GM12878 (cell line): ENCODE measurements at regions not wholly inside any gene's neighbourhood (a gene's known extent, or its start where the extent isn't known, plus 50 kb on each side); places are given as distances from the start of the nearest gene placed in this dataset.

ENCODE experiments used
- ATAC-seq: fragments of 200-7000 bp; cut with Tn5 transposase; 3 replicates; pipeline ENCODE4 v1.9.1; 2020; ENCODE audit warnings: mild to moderate bottlenecking, moderate library complexity
- BruUV-seq: library from RNA; stranded (reverse); fragments of 400-500 nt; replicated peaks from 2 replicates; lab custom pipeline; 2021; lab: Mats Ljungman, UMichigan
- CTCF ChIA-PET: fragments of 300-600 bp; sonication (Branson Sonifier 250); formaldehyde crosslinking; extraction: SDS; loops from one replicate; lab custom pipeline; 2021; ENCODE audit warnings: inconsistent platforms; lab: Yijun Ruan, JAX
- POLR2A ChIA-PET: fragments of 350-600 bp; formaldehyde crosslinking; extraction: SDS; loops from one replicate; lab custom pipeline; 2021; ENCODE audit warnings: inconsistent platforms; lab: Charles Lee
- RAD21 ChIA-PET: fragments of 300-600 bp; sonication (Branson Sonifier 250); formaldehyde crosslinking; loops from one replicate; lab custom pipeline; 2023; ENCODE audit warnings: antibody characterized with exemption; ENCODE audit not compliant: unreplicated experiment; lab: Charles Lee
- SMC1A ChIA-PET: fragments of 300-600 bp; sonication (Branson Sonifier 250); formaldehyde crosslinking; loops from one replicate; lab custom pipeline; 2023; ENCODE audit not compliant: unreplicated experiment, uncharacterized antibody; lab: Charles Lee
- DNase-seq: peaks from one replicate; pipeline ENCODE4 v3.0.0-alpha.2; 2011; ENCODE audit warnings: low read depth, low spot score
- FAIRE-seq: peaks from 3 replicates; lab custom pipeline; 2011; peaks lifted over from hg19 to GRCh38; lab: Jason Lieb, UNC
- H2AFZ ChIP-seq: 2 replicates; pipeline ENCODE4 v1.6.0; 2011; ENCODE audit warnings: low read depth, low read length, control low read depth; ENCODE audit not compliant: control insufficient read depth
- H3K27ac ChIP-seq: 2 replicates; pipeline ENCODE4 v1.5.1; 2011; ENCODE audit warnings: control low read depth; ENCODE audit not compliant: control insufficient read depth, insufficient read depth
- H3K27me3 ChIP-seq, 2 experiments: replicated peaks in 1 of 2; 2 replicates each; pipeline versions ENCODE4 v1.6.0 to v1.6.1; 2011; ENCODE audit warnings: low read length in 1 of 2; ENCODE audit not compliant: control insufficient read depth in 2 of 2, insufficient read depth in 2 of 2
- H3K36me3 ChIP-seq, 2 experiments: 2 replicates each; pipeline ENCODE4 v1.5.1; 2011; ENCODE audit warnings: low read length in 1 of 2; ENCODE audit not compliant: control insufficient read depth in 2 of 2, insufficient read depth in 2 of 2
- H3K4me1 ChIP-seq: 2 replicates; pipeline ENCODE4 v1.6.1; 2011; ENCODE audit warnings: mild to moderate bottlenecking, low read length, moderate library complexity, mixed read lengths; ENCODE audit not compliant: control insufficient read depth, insufficient read depth
- H3K4me2 ChIP-seq: 2 replicates; pipeline ENCODE4 v1.6.0; 2011; ENCODE audit warnings: control low read depth; ENCODE audit not compliant: control insufficient read depth, insufficient read depth
- H3K4me3 ChIP-seq: fragments of 200-600 bp; sonication (generic); 2 replicates; pipeline ENCODE4 v1.5.1; 2016
- H3K79me2 ChIP-seq: 2 replicates; pipeline ENCODE4 v1.6.0; 2011; ENCODE audit warnings: low read length; ENCODE audit not compliant: control insufficient read depth, insufficient read depth
- H3K9ac ChIP-seq: 2 replicates; pipeline ENCODE4 v1.8.0; 2011; ENCODE audit warnings: low read length, control low read depth, mixed read lengths; ENCODE audit not compliant: control insufficient read depth, insufficient read depth
- H3K9me3 ChIP-seq: replicated peaks from 3 replicates; pipeline ENCODE4 v1.5.1; 2011; ENCODE audit warnings: mild to moderate bottlenecking, low read length; ENCODE audit not compliant: control insufficient read depth, insufficient read depth
- H4K20me1 ChIP-seq: 2 replicates; pipeline ENCODE4 v1.6.0; 2011; ENCODE audit not compliant: control insufficient read depth, insufficient read depth
- CREB1 ChIP-seq: IDR thresholded peaks from 2 replicates; pipeline ENCODE4 v1.6.1; 2012; ENCODE audit warnings: low read depth, mild to moderate bottlenecking, inconsistent platforms
- CTCF ChIP-seq, 3 experiments: IDR thresholded peaks in 2 of 3; conservative IDR thresholded peaks in 1 of 3; 2 replicates each; pipeline ENCODE4 v1.5.1; 2011; ENCODE audit warnings: low read depth in 3 of 3, low read length in 3 of 3, mild to moderate bottlenecking in 3 of 3, control low read depth in 2 of 3, moderate library complexity in 2 of 3, inconsistent platforms in 1 of 3, mixed read lengths in 1 of 3; ENCODE audit not compliant: control insufficient read depth in 2 of 3, insufficient read depth in 1 of 3; ENCODE audit errors: extremely low read depth in 1 of 3
- MEF2B ChIP-seq: fragments of 450-650 bp; IDR thresholded peaks from 2 replicates; pipeline ENCODE4 v1.6.1; 2018; ENCODE audit warnings: mild to moderate bottlenecking, moderate library complexity; ENCODE audit not compliant: partially characterized antibody, poor library complexity, severe bottlenecking
- MLLT1 ChIP-seq: fragments of 450-650 bp; IDR thresholded peaks from 2 replicates; pipeline ENCODE4 v1.6.1; 2016; ENCODE audit warnings: mild to moderate bottlenecking
- NR2C2 ChIP-seq: IDR thresholded peaks from 2 replicates; pipeline ENCODE4 v1.6.1; 2011; ENCODE audit warnings: borderline replicate concordance, low read depth; ENCODE audit not compliant: control insufficient read depth, insufficient read length
- RAD51 ChIP-seq: fragments of 450-650 bp; IDR thresholded peaks from 2 replicates; pipeline ENCODE4 v1.6.1; 2016; ENCODE audit warnings: moderate library complexity, mild to moderate bottlenecking, inconsistent platforms
- SIX5 ChIP-seq: IDR thresholded peaks from 2 replicates; pipeline ENCODE4 v1.6.1; 2011; ENCODE audit warnings: mild to moderate bottlenecking, low read depth, low read length, moderate library complexity; ENCODE audit not compliant: severe bottlenecking
- SP1 ChIP-seq: IDR thresholded peaks from one replicate; pipeline ENCODE4 v1.6.1; 2011; ENCODE audit warnings: low read depth, low read length
- SREBF1 ChIP-seq: IDR thresholded peaks from 2 replicates; pipeline ENCODE4 v1.6.1; 2012; ENCODE audit warnings: mild to moderate bottlenecking, low read length
- YBX1 ChIP-seq: fragments of 450-650 bp; IDR thresholded peaks from 2 replicates; pipeline ENCODE4 v1.6.1; 2016; ENCODE audit warnings: antibody characterized with exemption
- ZNF207 ChIP-seq: fragments of 450-650 bp; IDR thresholded peaks from 2 replicates; pipeline ENCODE4 v1.6.1; 2014; ENCODE audit warnings: antibody characterized with exemption, mild to moderate bottlenecking, borderline replicate concordance
- WGBS: methylation state at CpG from one replicate; pipeline ENCODE4 v1.1.6; 2016; ENCODE audit warnings: low lambda C conversion rate; ENCODE audit not compliant: insufficient replicate concordance, insufficient coverage; ENCODE audit errors: missing lambda C conversion rate; 5-methylcytosine and 5-hydroxymethylcytosine counted together
- in situ Hi-C: fragments of 300-500 bp; cut with MboI; formaldehyde crosslinking; loops from 9 replicates; pipeline ENCODE4 v1.14.3; 2018; ENCODE audit warnings: mixed read lengths
- intact Hi-C: fragments of 100-400 bp; cut with micrococcal nuclease; formaldehyde crosslinking; loops from one replicate; pipeline ENCODE4 v1.14.2; 2022; ENCODE audit not compliant: unreplicated experiment

GRCh38 chr20:24764027-24764793 is 184.9 kb upstream of the CST7 start:
- no peak for FAIRE-seq
- no TSS peak for BruUV-seq
- ChIA-PET SMC1A (no interaction called here), POLR2A (no interaction called here), CTCF (no interaction called here), RAD21 (no interaction called here)
- in situ Hi-C loops, result no loop called here
- Histone ChIP-seq H3K36me3 (no peaks in the 10 kb centered on the region), H3K27ac (no peak overlapping the region), H3K9ac (no peak overlapping the region), H2AFZ (no peak overlapping the region), H3K4me1 (no peaks in the 10 kb centered on the region), H4K20me1 (no peaks in the 10 kb centered on the region)
- no peak for DNase-seq
- no peak for ATAC-seq
- no peak for TF ChIP-seq RAD51
- TF ChIP-seq, all 136 proteins: peak for 0
- Histone ChIP-seq H3K9me3 (no peaks in the 10 kb centered on the region; the same call in 2 of the 3 replicates), H3K4me2 (no peak overlapping the region), H3K4me3 (no peak overlapping the region), H3K79me2 (no peaks in the 10 kb centered on the region), H3K27me3 (peaks cover 2 to 3% of the 10 kb centered on the region in 2 experiments; a peak in 3 of 4 replicates)
- intact Hi-C loops, result no loop called here
- WGBS, result 49% methylated on average over 16 of the region's 16 CpGs

GRCh38 chr20:24764794-24765202 is 184.3 kb upstream of the CST7 start:
- H3K27ac ChIP-seq, result no peak overlapping the region
- H4K20me1 ChIP-seq, result no peaks in the 10 kb centered on the region
- H3K9me3 ChIP-seq, result no peaks in the 10 kb centered on the region; the same call in 2 of the 3 replicates
- no peak overlapping the region for H3K4me3 ChIP-seq
- no peak for ATAC-seq
- no peaks in the 10 kb centered on the region for H3K79me2 ChIP-seq
- DNase-seq, result no peak
- ChIA-PET RAD21 (no interaction called here), CTCF (no interaction called here), SMC1A (no interaction called here), POLR2A (no interaction called here)
- BruUV-seq, result no TSS peak
- no peak overlapping the region for H2AFZ ChIP-seq
- H3K4me1 ChIP-seq, result no peaks in the 10 kb centered on the region
- H3K9ac ChIP-seq, result no peak overlapping the region
- no peaks in the 10 kb centered on the region for H3K36me3 ChIP-seq
- H3K4me2 ChIP-seq, result no peak overlapping the region
- in situ Hi-C loops, result no loop called here
- peaks cover 2 to 3% of the 10 kb centered on the region in 2 experiments; a peak in 3 of 4 replicates for H3K27me3 ChIP-seq
- 37% methylated on average over 9 of the region's 9 CpGs for WGBS
- intact Hi-C loops, result no loop called here
- FAIRE-seq, result no peak
- no peak for TF ChIP-seq SIX5
- TF ChIP-seq SREBF1, result no peak
- no peak for TF ChIP-seq MEF2B
- no peak for TF ChIP-seq ZNF207
- no peak for TF ChIP-seq CTCF (IDR thresholded peaks at IDR 0.05 in 2 of 3, conservative IDR thresholded peaks at IDR 0.05 in 1 of 3; ENCODE audit: control insufficient read depth in 2 of 3, extremely low read depth in 1 of 3, insufficient read depth in 1 of 3, low read depth in 3 of 3, low read length in 3 of 3)
- TF ChIP-seq NR2C2, result no peak
- no peak for TF ChIP-seq MLLT1
- no peak for TF ChIP-seq CREB1
- no peak for TF ChIP-seq SP1
- TF ChIP-seq YBX1, result no peak
